Stimulated activated memory B cell treated with anti-CD40 and anti-IgM and Interleukin-4, amounts not matched to agents 10 μg/mL and 1 μg/mL and 100 μg/mL, for 72 hours (primary cell): ENCODE measurements at regions not wholly inside any gene's neighbourhood (a gene's known extent, or its start where the extent isn't known, plus 50 kb on each side); places are given as distances from the start of the nearest gene placed in this dataset.

ENCODE experiments used
- ATAC-seq: fragments of 150-1000 bp; cut with Tn5 transposase; 2 replicates; pipeline ENCODE4 v1.10.0; 2021
- H3K27ac Mint-ChIP-seq: one replicate; pipeline ENCODE4 v1.8.0; 2022; ENCODE audit warnings: mild to moderate bottlenecking, mixed read lengths
- H3K27me3 Mint-ChIP-seq: one replicate; pipeline ENCODE4 v1.8.0; 2022; ENCODE audit warnings: mixed read lengths
- H3K36me3 Mint-ChIP-seq: one replicate; pipeline ENCODE4 v1.8.0; 2022; ENCODE audit warnings: mixed read lengths
- H3K4me1 Mint-ChIP-seq: one replicate; pipeline ENCODE4 v1.8.0; 2022; ENCODE audit warnings: mixed read lengths
- H3K4me3 Mint-ChIP-seq: one replicate; pipeline ENCODE4 v1.8.0; 2022; ENCODE audit warnings: mild to moderate bottlenecking, moderate library complexity, mixed read lengths
- H3K9me3 Mint-ChIP-seq: one replicate; pipeline ENCODE4 v1.8.0; 2022; ENCODE audit warnings: mixed read lengths

DNA sequence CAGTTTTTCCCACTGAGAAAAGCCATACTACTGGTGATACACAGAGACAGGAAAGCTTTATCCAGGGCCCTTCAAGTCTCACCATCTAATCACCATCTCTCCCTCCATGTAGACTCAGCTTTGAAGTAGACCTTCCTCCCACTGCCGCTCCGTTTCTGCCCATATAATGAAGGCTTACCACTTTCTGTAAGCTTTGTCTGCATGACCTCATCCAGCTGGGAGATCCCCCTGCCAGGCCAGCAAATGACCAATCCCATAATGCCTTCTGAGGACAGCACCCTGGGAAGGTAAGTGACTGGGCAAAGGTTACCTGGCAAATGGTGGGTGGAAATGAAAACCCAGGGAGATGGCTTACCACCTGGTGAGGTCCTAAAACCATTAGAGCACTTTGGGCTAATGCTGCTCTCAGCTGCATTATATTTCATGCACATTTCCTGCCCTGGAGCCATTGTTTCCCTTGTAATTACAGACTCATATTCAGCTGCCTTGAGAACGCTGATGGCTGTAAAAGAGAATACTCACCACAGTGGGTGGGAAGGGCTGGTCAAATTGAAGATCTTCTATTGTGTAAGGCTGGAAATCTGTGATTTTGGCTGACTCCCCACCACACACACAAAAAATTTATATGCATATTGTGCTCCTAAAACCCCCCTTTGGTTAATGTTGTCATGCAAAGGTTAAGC is 350.7 kb upstream of the SYT4 start:
- Mint-ChIP-seq H3K27ac (no peak overlapping the region), H3K27me3 (peaks cover 23% of the 10 kb centered on the region), H3K4me3 (no peak overlapping the region), H3K9me3 (no peaks in the 10 kb centered on the region), H3K4me1 (no peaks in the 10 kb centered on the region), H3K36me3 (no peaks in the 10 kb centered on the region)
- ATAC-seq, result peak; percentile 27

DNA sequence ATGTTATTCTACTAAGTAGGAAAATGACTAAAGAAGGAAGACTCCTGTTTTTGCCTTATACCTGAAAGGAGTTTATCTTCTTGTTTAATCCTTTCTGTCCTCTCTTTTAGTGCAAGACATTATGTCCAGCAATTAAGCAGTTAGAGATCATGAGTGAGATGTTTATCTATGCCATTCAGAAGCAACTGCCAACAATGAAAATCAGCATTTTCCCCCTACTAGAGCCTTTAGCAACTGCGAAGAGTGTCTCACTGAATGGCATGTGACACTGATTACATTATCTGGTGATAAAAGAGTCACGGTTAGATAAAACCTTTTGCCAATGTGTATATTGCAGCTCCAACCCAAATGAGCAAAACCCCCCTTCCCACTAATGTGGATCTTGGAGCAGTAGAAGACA is 357.7 kb upstream of the SYT4 start:
- no peaks in the 10 kb centered on the region for H3K36me3 Mint-ChIP-seq
- H3K27ac Mint-ChIP-seq, result no peak overlapping the region
- H3K9me3 Mint-ChIP-seq, result no peaks in the 10 kb centered on the region
- ATAC-seq, result no peak
- no peak overlapping the region for H3K4me3 Mint-ChIP-seq
- peaks cover 15% of the 10 kb centered on the region for H3K27me3 Mint-ChIP-seq
- no peaks in the 10 kb centered on the region for H3K4me1 Mint-ChIP-seq

DNA sequence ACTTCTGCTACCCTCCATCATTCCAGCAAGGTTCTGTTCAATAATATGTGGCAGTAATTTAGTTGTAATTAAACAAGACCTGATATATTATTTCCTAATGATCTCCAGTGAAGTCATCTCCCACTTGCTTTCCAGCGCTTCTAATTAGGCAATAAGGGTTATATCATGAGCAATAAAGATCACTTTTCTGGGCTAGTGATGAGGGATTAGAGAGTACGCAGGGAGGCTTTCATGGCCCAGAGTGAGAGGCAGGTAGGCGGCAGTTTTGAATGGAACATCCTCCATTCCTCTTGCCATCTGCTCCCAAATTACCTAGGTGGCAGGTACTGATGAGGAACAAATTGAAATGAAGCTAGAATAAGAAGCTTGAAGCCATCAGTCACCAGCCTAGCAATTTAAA is 358.1 kb upstream of the SYT4 start:
- Mint-ChIP-seq H3K27ac (no peak overlapping the region), H3K9me3 (no peaks in the 10 kb centered on the region), H3K27me3 (peaks cover 13% of the 10 kb centered on the region), H3K4me3 (no peak overlapping the region), H3K4me1 (no peaks in the 10 kb centered on the region), H3K36me3 (no peaks in the 10 kb centered on the region)
- ATAC-seq, result no peak

GRCh38 chr18:43642727-43643330 is 365.5 kb upstream of the SYT4 start:
- no peak overlapping the region for H3K27ac Mint-ChIP-seq
- no peaks in the 10 kb centered on the region for H3K4me1 Mint-ChIP-seq
- no peaks in the 10 kb centered on the region for H3K36me3 Mint-ChIP-seq
- no peaks in the 10 kb centered on the region for H3K9me3 Mint-ChIP-seq
- ATAC-seq, result no peak
- peaks cover 14% of the 10 kb centered on the region for H3K27me3 Mint-ChIP-seq
- H3K4me3 Mint-ChIP-seq, result no peak overlapping the region

DNA sequence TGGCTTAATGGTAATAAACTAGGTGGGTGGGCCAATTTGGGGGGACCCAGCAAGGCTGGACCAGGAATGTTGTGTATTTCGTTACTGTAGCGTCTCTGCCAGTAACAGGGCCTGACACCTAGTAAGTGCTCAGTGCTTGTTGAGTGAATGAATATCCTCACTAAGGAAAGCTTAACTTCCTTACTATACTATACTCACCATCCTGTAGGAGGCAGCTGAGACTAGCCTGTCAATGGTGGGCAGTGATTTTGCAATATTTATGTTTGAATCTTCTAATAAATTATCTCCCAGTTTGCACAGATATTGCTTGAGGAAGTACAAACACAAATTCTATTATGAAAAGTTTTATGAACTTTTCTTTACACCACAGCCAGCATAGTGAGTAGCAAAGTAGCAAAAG is 370.7 kb upstream of the SYT4 start:
- Mint-ChIP-seq H3K4me1 (no peaks in the 10 kb centered on the region), H3K27me3 (peaks cover 14% of the 10 kb centered on the region), H3K9me3 (peaks cover 3% of the 10 kb centered on the region), H3K4me3 (no peak overlapping the region), H3K27ac (no peak overlapping the region), H3K36me3 (no peaks in the 10 kb centered on the region)
- ATAC-seq, result no peak

GRCh38 chr18:43649649-43650357 is 372.5 kb upstream of the SYT4 start:
- Mint-ChIP-seq H3K27me3 (peaks cover 3% of the 10 kb centered on the region), H3K36me3 (no peaks in the 10 kb centered on the region), H3K27ac (no peak overlapping the region), H3K4me1 (no peaks in the 10 kb centered on the region), H3K4me3 (no peak overlapping the region), H3K9me3 (peaks cover 7% of the 10 kb centered on the region)
- no peak for ATAC-seq

- no peaks in the 10 kb centered on the region for H3K4me1 Mint-ChIP-seq
- H3K27me3 Mint-ChIP-seq, result no peaks in the 10 kb centered on the region
- H3K27ac Mint-ChIP-seq, result no peak overlapping the region
- H3K4me3 Mint-ChIP-seq, result no peak overlapping the region
- no peaks in the 10 kb centered on the region for H3K36me3 Mint-ChIP-seq
- peaks cover 7% of the 10 kb centered on the region for H3K9me3 Mint-ChIP-seq
- no peak for ATAC-seq
These were observed 373.1 kb upstream of the SYT4 start for GRCh38 chr18:43650426-43650825.

- Mint-ChIP-seq H3K36me3 (no peaks in the 10 kb centered on the region), H3K9me3 (peaks cover 7% of the 10 kb centered on the region), H3K4me1 (no peaks in the 10 kb centered on the region), H3K27me3 (no peaks in the 10 kb centered on the region), H3K4me3 (no peak overlapping the region), H3K27ac (no peak overlapping the region)
- ATAC-seq, result no peak
These were observed 373.8 kb upstream of the SYT4 start for GRCh38 chr18:43651057-43651456.

DNA sequence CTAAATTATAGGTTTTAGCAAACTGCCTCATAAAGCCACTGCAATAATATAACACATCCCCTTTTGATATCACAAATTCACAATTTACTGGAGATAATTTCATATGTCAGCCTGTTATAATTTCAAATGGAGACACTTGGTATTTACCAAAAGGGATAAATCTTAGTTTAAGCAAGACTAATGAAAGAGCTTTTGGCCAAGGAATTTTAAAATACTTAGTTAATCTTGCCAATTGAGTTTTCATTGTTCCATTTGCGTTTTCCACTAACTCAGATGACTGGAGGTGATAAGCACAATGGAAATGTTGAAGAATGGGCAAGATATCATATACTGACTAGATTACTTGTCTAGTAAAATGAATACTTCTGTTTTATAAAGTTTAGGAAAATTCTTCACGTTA is 379.3 kb upstream of the SYT4 start:
- no peak for ATAC-seq
- H3K4me3 Mint-ChIP-seq, result no peak overlapping the region
- no peaks in the 10 kb centered on the region for H3K36me3 Mint-ChIP-seq
- H3K27ac Mint-ChIP-seq, result no peak overlapping the region
- no peaks in the 10 kb centered on the region for H3K27me3 Mint-ChIP-seq
- peaks cover 6% of the 10 kb centered on the region for H3K9me3 Mint-ChIP-seq
- H3K4me1 Mint-ChIP-seq, result no peaks in the 10 kb centered on the region

- Mint-ChIP-seq H3K9me3 (no peaks in the 10 kb centered on the region), H3K27me3 (no peaks in the 10 kb centered on the region), H3K36me3 (no peaks in the 10 kb centered on the region), H3K4me1 (no peaks in the 10 kb centered on the region), H3K27ac (no peak overlapping the region), H3K4me3 (no peak overlapping the region)
- ATAC-seq, result peak; percentile 55
These were observed 384.3 kb upstream of the SYT4 start for GRCh38 chr18:43661570-43661969.

DNA sequence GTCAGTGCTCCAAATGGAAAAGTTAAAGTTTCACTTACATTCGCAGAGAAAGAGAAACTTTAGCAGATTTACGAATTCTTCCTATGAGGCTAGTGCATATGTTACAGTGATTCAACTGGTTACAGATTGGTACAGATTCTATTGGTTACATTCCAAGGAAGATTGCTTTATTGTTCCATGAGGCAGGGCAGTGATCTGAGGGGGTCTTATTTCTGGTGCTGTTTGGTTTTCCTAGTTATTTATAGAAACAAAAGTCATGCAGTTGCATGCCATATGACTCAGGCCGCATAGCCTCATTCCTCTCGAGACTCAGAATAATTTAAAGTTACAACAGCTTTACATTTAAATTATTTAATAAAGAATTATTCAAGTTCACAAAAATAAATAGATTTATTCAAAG is 385.4 kb upstream of the SYT4 start:
- Mint-ChIP-seq H3K27me3 (no peaks in the 10 kb centered on the region), H3K36me3 (no peaks in the 10 kb centered on the region), H3K9me3 (no peaks in the 10 kb centered on the region), H3K27ac (no peak overlapping the region), H3K4me1 (no peaks in the 10 kb centered on the region), H3K4me3 (no peak overlapping the region)
- ATAC-seq, result no peak

GRCh38 chr18:43663159-43663558 is 385.9 kb upstream of the SYT4 start:
- Mint-ChIP-seq H3K27me3 (no peaks in the 10 kb centered on the region), H3K4me1 (no peaks in the 10 kb centered on the region), H3K9me3 (no peaks in the 10 kb centered on the region), H3K36me3 (no peaks in the 10 kb centered on the region), H3K4me3 (no peak overlapping the region), H3K27ac (no peak overlapping the region)
- no peak for ATAC-seq

DNA sequence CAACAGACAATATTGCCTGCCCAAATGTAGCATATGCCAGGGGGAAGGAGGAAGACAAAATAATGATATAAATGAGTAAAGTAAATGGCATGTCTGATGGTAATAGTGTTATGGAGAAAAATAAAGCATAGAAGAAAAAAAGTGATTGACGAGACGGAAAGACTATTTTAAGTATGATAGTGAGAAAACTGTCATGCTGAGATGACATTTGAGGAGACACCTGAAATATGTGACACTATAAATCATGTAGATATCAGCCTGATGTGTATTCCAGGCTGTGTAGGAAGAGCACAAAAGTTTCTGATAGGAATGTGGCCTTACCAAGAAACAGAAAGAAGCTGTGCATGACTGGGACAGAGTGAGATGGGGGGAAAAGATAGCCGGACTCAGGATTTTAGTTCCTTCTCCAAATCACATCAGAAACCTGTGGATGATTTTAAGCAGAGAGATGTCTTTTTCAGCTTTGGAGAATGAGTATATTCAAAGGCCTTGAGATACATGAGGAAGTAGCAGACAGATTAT is 387.3 kb upstream of the SYT4 start:
- ATAC-seq, result no peak
- Mint-ChIP-seq H3K4me3 (no peak overlapping the region), H3K27ac (no peak overlapping the region), H3K4me1 (no peaks in the 10 kb centered on the region), H3K9me3 (no peaks in the 10 kb centered on the region), H3K36me3 (no peaks in the 10 kb centered on the region), H3K27me3 (no peaks in the 10 kb centered on the region)

GRCh38 chr18:43665105-43665788 is 388.0 kb upstream of the SYT4 start:
- ATAC-seq, result no peak
- H3K36me3 Mint-ChIP-seq, result no peaks in the 10 kb centered on the region
- H3K27me3 Mint-ChIP-seq, result no peaks in the 10 kb centered on the region
- no peaks in the 10 kb centered on the region for H3K4me1 Mint-ChIP-seq
- H3K27ac Mint-ChIP-seq, result no peak overlapping the region
- H3K4me3 Mint-ChIP-seq, result no peak overlapping the region
- no peaks in the 10 kb centered on the region for H3K9me3 Mint-ChIP-seq

DNA sequence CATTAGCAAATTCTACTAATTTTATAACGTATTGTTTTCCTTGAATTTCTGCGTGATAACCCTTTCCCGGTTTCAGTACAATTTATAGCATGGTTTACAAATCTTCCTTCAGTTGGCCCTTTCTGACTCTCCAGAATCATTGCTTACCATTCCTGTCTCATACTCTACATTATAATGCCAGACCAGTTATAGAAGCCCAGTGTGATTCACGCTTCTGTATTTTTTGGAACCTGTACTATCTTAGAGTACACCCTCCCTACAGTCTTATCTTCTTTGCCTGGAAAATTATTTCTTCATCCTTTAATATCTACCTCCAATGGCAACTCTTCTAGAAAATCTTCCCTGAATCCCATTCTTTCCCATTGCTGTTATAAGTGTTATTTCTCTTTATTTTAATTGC is 391.6 kb upstream of the SYT4 start:
- Mint-ChIP-seq H3K27me3 (no peaks in the 10 kb centered on the region), H3K36me3 (no peaks in the 10 kb centered on the region), H3K9me3 (no peaks in the 10 kb centered on the region), H3K27ac (no peak overlapping the region), H3K4me3 (no peak overlapping the region), H3K4me1 (no peaks in the 10 kb centered on the region)
- ATAC-seq, result no peak
